ENCODE measurements at regions not wholly inside any gene's neighbourhood (a gene's known extent, or its start where the extent isn't known, plus 50 kb on each side); places are given as distances from the start of the nearest gene placed in this dataset.

DNA sequence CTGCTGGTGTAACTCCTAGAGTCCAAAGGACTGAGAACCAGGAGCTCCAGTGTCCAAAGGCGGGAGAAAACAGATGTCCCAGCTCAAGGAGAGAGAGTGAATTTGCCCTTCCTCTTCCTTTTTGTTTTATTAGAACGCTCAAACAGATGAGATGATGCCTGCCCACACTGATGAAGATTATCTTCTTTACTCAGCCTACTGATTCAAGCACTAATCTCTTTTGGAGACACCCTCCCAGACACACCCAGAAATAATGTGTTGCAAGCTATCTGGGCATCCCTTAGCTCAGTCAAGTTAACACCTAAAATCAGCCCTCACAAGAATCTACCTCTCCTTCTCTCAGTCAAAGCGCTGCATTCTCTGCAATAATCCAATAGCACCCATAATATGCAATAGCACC, 78.2 kb upstream of the BCL2L14 start:
- dilution Hi-C loops (cut with HindIII; ENCODE audit: low sequenced_read_pairs, unreplicated experiment) (no loop called here), intact Hi-C loops (cut with micrococcal nuclease) (no loop called here), in situ Hi-C loops (cut with MboI; ENCODE audit: low sequenced_read_pairs) (no loop called here)
- Histone ChIP-seq H3K56ac (ENCODE audit: extremely low read depth, insufficient read depth, low read length) (no peak overlapping the region), H3K27me3 (ENCODE audit: control insufficient read depth, insufficient read depth, low read length) (peaks cover 9% of the 10 kb centered on the region), H3K4me1 (ENCODE audit: control insufficient read depth, insufficient read depth, low read length) (no peaks in the 10 kb centered on the region), H3K14ac (replicated peaks; ENCODE audit: low read depth, low read length) (no peak overlapping the region), H4K91ac (ENCODE audit: insufficient read depth, low read depth, low read length) (no peak overlapping the region), H2AK9ac (replicated peaks; ENCODE audit: low read depth, low read length, poor library complexity) (no peak overlapping the region), H2AK5ac (ENCODE audit: low read depth, low read length) (no peak overlapping the region), H2AFZ (replicated peaks; ENCODE audit: low read length, poor library complexity) (no peak overlapping the region), H3K4me3 (ENCODE audit: insufficient read depth, low read depth, low read length) (no peak overlapping the region), H3K27ac (ENCODE audit: insufficient read depth, low read length) (no peak overlapping the region), H3K79me1 (ENCODE audit: low read depth in 1 of 2, low read length in 2 of 2) (no peaks in the 10 kb centered on the region), H4K5ac (ENCODE audit: low read depth, low read length) (no peak overlapping the region), H2BK20ac (ENCODE audit: low read depth, low read length) (no peak overlapping the region), H3K4me2 (ENCODE audit: low read depth, low read length) (no peak overlapping the region), H3K4ac (ENCODE audit: low read depth, low read length) (no peak overlapping the region), H3K36me3 (ENCODE audit: control insufficient read depth, insufficient read depth, low read length) (no peaks in the 10 kb centered on the region), H3K23ac (ENCODE audit: low read depth, low read length) (no peak overlapping the region), H3K9me1 (ENCODE audit: insufficient read depth, low read length) (no peaks in the 10 kb centered on the region), H3K9ac (ENCODE audit: low read depth, low read length) (no peak overlapping the region), H4K8ac (ENCODE audit: low read depth in 2 of 2, low read length in 2 of 2) (no peak overlapping the region), H2BK15ac (ENCODE audit: low read depth, low read length) (no peak overlapping the region), H4K20me1 (ENCODE audit: insufficient read depth, low read length) (no peaks in the 10 kb centered on the region), H2BK5ac (ENCODE audit: low read depth, low read length, poor library complexity, severe bottlenecking) (no peak overlapping the region), H3K18ac (ENCODE audit: low read depth, low read length) (no peak overlapping the region), H2BK120ac (ENCODE audit: low read depth, low read length) (no peak overlapping the region), H3K9me3 (ENCODE audit: control insufficient read depth, insufficient read depth, low read length) (peaks cover 3% of the 10 kb centered on the region; the same call in 1 of the 2 replicates)
- POLR2A ChIA-PET (ENCODE audit: unreplicated experiment) = no interaction called here
- TF ChIP-seq CTCF (conservative IDR thresholded peaks at IDR 0.05; ENCODE audit: low read depth, low read length) (no peak), CHD1 (IDR thresholded peaks at IDR 0.05; ENCODE audit: low read depth, low read length) (no peak), FOS (IDR thresholded peaks at IDR 0.05; ENCODE audit: low read depth, low read length) (no peak), MAZ (IDR thresholded peaks at IDR 0.05; ENCODE audit: borderline replicate concordance, low read depth, low read length) (no peak), MXI1 (IDR thresholded peaks at IDR 0.05; ENCODE audit: borderline replicate concordance, low read depth, low read length) (no peak), NFE2L2 (IDR thresholded peaks at IDR 0.05; ENCODE audit: low read depth, low read length) (no peak), MAFK (IDR thresholded peaks at IDR 0.05; ENCODE audit: low read depth, low read length) (no peak), ELK1 (IDR thresholded peaks at IDR 0.05; ENCODE audit: borderline replicate concordance, low read depth, low read length) (no peak), CEBPB (IDR thresholded peaks at IDR 0.05; ENCODE audit: low read depth, low read length) (no peak), RFX5 (IDR thresholded peaks at IDR 0.05; ENCODE audit: low read depth, low read length) (no peak), POLR2A (IDR thresholded peaks at IDR 0.05; ENCODE audit: low read depth, low read length) (no peak), RCOR1 (IDR thresholded peaks at IDR 0.05; ENCODE audit: insufficient replicate concordance, low read length) (no peak), RAD21 (IDR thresholded peaks at IDR 0.05; ENCODE audit: low read length) (no peak), SMC3 (IDR thresholded peaks at IDR 0.05; ENCODE audit: low read depth, low read length) (no peak), BHLHE40 (IDR thresholded peaks at IDR 0.05; ENCODE audit: low read depth, low read length) (no peak)
- TF ChIP-seq, protein P1, sequence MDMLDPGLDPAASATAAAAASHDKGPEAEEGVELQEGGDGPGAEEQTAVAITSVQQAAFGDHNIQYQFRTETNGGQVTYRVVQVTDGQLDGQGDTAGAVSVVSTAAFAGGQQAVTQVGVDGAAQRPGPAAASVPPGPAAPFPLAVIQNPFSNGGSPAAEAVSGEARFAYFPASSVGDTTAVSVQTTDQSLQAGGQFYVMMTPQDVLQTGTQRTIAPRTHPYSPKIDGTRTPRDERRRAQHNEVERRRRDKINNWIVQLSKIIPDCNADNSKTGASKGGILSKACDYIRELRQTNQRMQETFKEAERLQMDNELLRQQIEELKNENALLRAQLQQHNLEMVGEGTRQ (IDR thresholded peaks at IDR 0.05; ENCODE audit: low read depth, low read length) = no peak
- WGBS, 2 experiments (ENCODE audit: extremely low coverage in 2 of 2, insufficient read length in 1 of 2) = no CpG with 5 or more reads among the region's 3 CpGs
- ATAC-seq (ENCODE audit: low read depth) (no peak), DNase-seq (no peak)
- CTCF ChIA-PET = no interaction called here
- BruUV-seq (replicated peaks) = no TSS peak

Data from IMR-90 (cell line).